HepG2 (cell line): ENCODE measurements at regions not wholly inside any gene's neighbourhood (a gene's known extent, or its start where the extent isn't known, plus 50 kb on each side); places are given as distances from the start of the nearest gene placed in this dataset.

ENCODE experiments used
- ATAC-seq: fragments of 200-7000 bp; cut with Tn5 transposase; 3 replicates; pipeline ENCODE4 v1.9.1; 2020; ENCODE audit warnings: mild to moderate bottlenecking, moderate library complexity
- BruUV-seq: library from RNA; stranded (reverse); fragments of 400-500 nt; replicated peaks from 2 replicates; lab custom pipeline; 2021; lab: Mats Ljungman, UMichigan
- CTCF ChIA-PET: fragments of 300-600 bp; formaldehyde crosslinking; extraction: SDS; loops from one replicate; lab custom pipeline; 2021; ENCODE audit warnings: low total read pairs, inconsistent platforms, low intra/inter-chr PET ratio; lab: Yijun Ruan, JAX
- POLR2A ChIA-PET: fragments of 350-600 bp; sonication (Branson Sonifier 250); formaldehyde crosslinking; loops from one replicate; lab custom pipeline; 2020; ENCODE audit warnings: antibody characterized with exemption, inconsistent platforms; lab: Yijun Ruan, JAX
- DNase-seq: peaks from one replicate; pipeline ENCODE4 v3.0.0-alpha.2; 2015; ENCODE audit warnings: low spot score
- FAIRE-seq: peaks from 3 replicates; lab custom pipeline; 2011; peaks lifted over from hg19 to GRCh38; lab: Jason Lieb, UNC
- H2AFZ ChIP-seq: one replicate; pipeline ENCODE4 v1.6.1; 2011; ENCODE audit warnings: low read length, inconsistent platforms
- H3K27ac ChIP-seq: fragments of 300-600 bp; 3 replicates; pipeline ENCODE4 v1.8.0; 2011; ENCODE audit warnings: mixed run types, mild to moderate bottlenecking, mixed read lengths, low read length, inconsistent platforms; ENCODE audit not compliant: insufficient read depth; ENCODE audit errors: extremely low read length
- H3K27me3 ChIP-seq, 2 experiments: fragments of 200-600 bp in 1 of 2; 2 replicates in 1 of 2; 3 replicates in 1 of 2; pipeline versions ENCODE4 v1.6.0 to v1.8.0; 2011; ENCODE audit warnings: low read length in 2 of 2, mild to moderate bottlenecking in 2 of 2, moderate library complexity in 2 of 2, inconsistent platforms in 1 of 2; ENCODE audit not compliant: insufficient read depth in 2 of 2, control insufficient read depth in 1 of 2
- H3K36me3 ChIP-seq, 2 experiments: fragments of 200-600 bp in 1 of 2; replicated peaks in 1 of 2; 2 replicates in 1 of 2; 3 replicates in 1 of 2; pipeline versions ENCODE4 v1.5.1 to v1.8.0; 2011; ENCODE audit warnings: low read length in 2 of 2, inconsistent platforms in 1 of 2; ENCODE audit not compliant: insufficient read depth in 2 of 2, control insufficient read depth in 1 of 2
- H3K4me1 ChIP-seq: 2 replicates; pipeline ENCODE4 v1.5.1; 2012; ENCODE audit warnings: low read length, inconsistent platforms; ENCODE audit not compliant: insufficient read depth
- H3K4me2 ChIP-seq: 2 replicates; pipeline ENCODE4 v1.6.0; 2011; ENCODE audit warnings: low read depth, low read length, inconsistent platforms
- H3K4me3 ChIP-seq, 3 experiments: fragments of 200-600 bp in 1 of 3; sonication (generic), shearing (Covaris generic) in 1 of 3; replicated peaks in 1 of 3; 2 replicates each; pipeline ENCODE4 v1.5.1; 2011 to 2016; ENCODE audit warnings: low read length in 3 of 3, inconsistent platforms in 2 of 3, low read depth in 2 of 3, mild to moderate bottlenecking in 2 of 3, control low read depth in 1 of 3, mixed read lengths in 1 of 3; ENCODE audit not compliant: insufficient read depth in 1 of 3
- H3K79me2 ChIP-seq: one replicate; pipeline ENCODE4 v1.6.1; 2011; ENCODE audit warnings: low read length, inconsistent platforms; ENCODE audit not compliant: insufficient read depth
- H3K9ac ChIP-seq: 2 replicates; pipeline ENCODE4 v1.6.0; 2011; ENCODE audit warnings: mild to moderate bottlenecking, low read depth, low read length, inconsistent platforms; ENCODE audit not compliant: insufficient read depth
- H3K9me3 ChIP-seq: 2 replicates; pipeline ENCODE4 v1.5.1; 2012; ENCODE audit warnings: mild to moderate bottlenecking, low read length
- H4K20me1 ChIP-seq: 2 replicates; pipeline ENCODE4 v1.6.0; 2011; ENCODE audit warnings: inconsistent platforms, mild to moderate bottlenecking, low read length, moderate library complexity; ENCODE audit not compliant: insufficient read depth
- AKNA ChIP-seq: sonication (generic); formaldehyde crosslinking; IDR thresholded peaks from 2 replicates; pipeline ENCODE4 v1.4.0; 2020; ENCODE audit warnings: missing genetic modification reagents, borderline replicate concordance
- ATF7-NPFF ChIP-seq: sonication (generic); formaldehyde crosslinking; IDR thresholded peaks from 2 replicates; pipeline ENCODE4 v1.8.1; 2023; ENCODE audit warnings: mild to moderate bottlenecking, low read depth, missing genetic modification reagents, moderate library complexity
- DMAP1 ChIP-seq: IDR thresholded peaks from 2 replicates; pipeline ENCODE4 v1.6.1; 2016
- HINFP ChIP-seq: sonication (generic); formaldehyde crosslinking; IDR thresholded peaks from 2 replicates; pipeline ENCODE4 v1.4.0; 2020; ENCODE audit warnings: low read depth, mild to moderate bottlenecking, missing genetic modification reagents
- HNF1B ChIP-seq: sonication (generic); formaldehyde crosslinking; IDR thresholded peaks from 2 replicates; pipeline ENCODE4 v1.5.1; 2020; ENCODE audit warnings: mild to moderate bottlenecking, moderate library complexity, missing genetic modification reagents
- IRX3 ChIP-seq: sonication (generic); formaldehyde crosslinking; IDR thresholded peaks from 2 replicates; pipeline ENCODE4 v1.8.1; 2023; ENCODE audit warnings: mild to moderate bottlenecking, low read depth, missing genetic modification reagents, borderline replicate concordance
- ZBTB21 ChIP-seq: sonication (generic); formaldehyde crosslinking; IDR thresholded peaks from 2 replicates; pipeline ENCODE4 v1.4.0; 2020; ENCODE audit warnings: missing genetic modification reagents
- ZFP36 ChIP-seq: fragments of 150-350 bp; IDR thresholded peaks from 2 replicates; pipeline ENCODE4 v1.6.1; 2018; ENCODE audit warnings: borderline replicate concordance, low read length, low read depth; ENCODE audit not compliant: partially characterized antibody
- ZNF138 ChIP-seq: sonication (generic); formaldehyde crosslinking; IDR thresholded peaks from 2 replicates; pipeline ENCODE4 v1.5.0; 2020; ENCODE audit warnings: mild to moderate bottlenecking, low read depth, missing genetic modification reagents
- ZNF263 ChIP-seq: sonication (generic); formaldehyde crosslinking; IDR thresholded peaks from 2 replicates; pipeline ENCODE4 v1.4.0; 2020; ENCODE audit warnings: missing genetic modification reagents
- ZNF264 ChIP-seq: sonication (generic); formaldehyde crosslinking; IDR thresholded peaks from 2 replicates; pipeline ENCODE4 v1.4.0; 2020; ENCODE audit warnings: missing genetic modification reagents
- ZNF652 ChIP-seq: IDR thresholded peaks from 2 replicates; pipeline ENCODE4 v1.6.1; 2016; ENCODE audit warnings: low read depth, borderline replicate concordance
- ZNF678 ChIP-seq: sonication (generic); formaldehyde crosslinking; IDR thresholded peaks from 2 replicates; pipeline ENCODE4 v1.4.0; 2020; ENCODE audit warnings: mild to moderate bottlenecking, missing genetic modification reagents
- ZNF724P ChIP-seq: sonication (generic); formaldehyde crosslinking; IDR thresholded peaks from 2 replicates; pipeline ENCODE4 v1.8.0; 2022; ENCODE audit warnings: missing genetic modification reagents, borderline replicate concordance
- ZNF746 ChIP-seq: sonication (generic); formaldehyde crosslinking; IDR thresholded peaks from 2 replicates; pipeline ENCODE4 v1.8.0; 2022; ENCODE audit warnings: mild to moderate bottlenecking, missing genetic modification reagents
- ZNF775 ChIP-seq: sonication (generic); formaldehyde crosslinking; IDR thresholded peaks from 2 replicates; pipeline ENCODE4 v1.4.0; 2020; ENCODE audit warnings: missing genetic modification reagents, mild to moderate bottlenecking, moderate library complexity, borderline replicate concordance
- WGBS: methylation state at CpG from one replicate; pipeline ENCODE4 v1.1.6; 2017; ENCODE audit warnings: low lambda C conversion rate; 5-methylcytosine and 5-hydroxymethylcytosine counted together
- in situ Hi-C: cut with HindIII; loops from 2 replicates; pipeline ENCODE4 v1.10.0; 2017; ENCODE audit warnings: low pct_unique_long_range_greater_than_20kb; ENCODE audit not compliant: extremely low pct_ligation_motif_present
- intact Hi-C: fragments of 100-400 bp; cut with micrococcal nuclease; formaldehyde crosslinking; loops from one replicate; pipeline ENCODE4 v1.10.0; 2022; ENCODE audit not compliant: unreplicated experiment
- TF ChIP-seq, protein P1 (sequence below): sonication (generic); formaldehyde crosslinking; IDR thresholded peaks from 2 replicates; pipeline ENCODE4 v1.4.0; 2020; ENCODE audit warnings: missing genetic modification reagents
- TF ChIP-seq, protein P2 (sequence below): sonication (generic); formaldehyde crosslinking; IDR thresholded peaks from 2 replicates; pipeline ENCODE4 v1.8.1; 2023; ENCODE audit warnings: mild to moderate bottlenecking, missing genetic modification reagents, borderline replicate concordance

- ChIA-PET CTCF (no interaction called here), POLR2A (no interaction called here)
- H2AFZ ChIP-seq, result no peak overlapping the region
- WGBS, result 63% methylated on average over 6 of the region's 6 CpGs
- no peaks in the 10 kb centered on the region for H4K20me1 ChIP-seq
- no peak for FAIRE-seq
- H3K27me3 ChIP-seq, result peaks cover 5 to 18% of the 10 kb centered on the region in 2 experiments; a peak in 4 of 5 replicates
- intact Hi-C loops, result no loop called here
- DNase-seq, result no peak
- no peak overlapping the region for H3K4me3 ChIP-seq
- H3K36me3 ChIP-seq, result no peaks in the 10 kb centered on the region
- H3K4me1 ChIP-seq, result no peaks in the 10 kb centered on the region
- H3K27ac ChIP-seq, result no peak overlapping the region
- in situ Hi-C loops, result loop anchor here (10.0 kb wide), 1 partner anchor 214 kb away; no protein-coding TSS in a partner anchor
- no TSS peak for BruUV-seq
- H3K9me3 ChIP-seq, result no peaks in the 10 kb centered on the region
- H3K4me2 ChIP-seq, result no peak overlapping the region
- H3K79me2 ChIP-seq, result no peaks in the 10 kb centered on the region
- ATAC-seq, result no peak
- no peak overlapping the region for H3K9ac ChIP-seq
- TF ChIP-seq HNF1B (CRISPR knock-in tag) (no peak), ZFP36 (no peak), ZNF652 (CRISPR knock-in tag) (no peak), ZNF746 (CRISPR knock-in tag) (no peak), ZNF775 (CRISPR knock-in tag) (no peak), DMAP1 (CRISPR knock-in tag) (no peak), HINFP (no peak), ZNF263 (CRISPR knock-in tag) (no peak), ZNF264 (CRISPR knock-in tag) (no peak), IRX3 (CRISPR knock-in tag) (no peak), AKNA (CRISPR knock-in tag) (no peak), ZNF724P (no peak), ZNF678 (no peak), ZBTB21 (CRISPR knock-in tag) (no peak), ZNF138 (no peak), ATF7-NPFF (CRISPR knock-in tag) (no peak)
- TF ChIP-seq, protein P1, sequence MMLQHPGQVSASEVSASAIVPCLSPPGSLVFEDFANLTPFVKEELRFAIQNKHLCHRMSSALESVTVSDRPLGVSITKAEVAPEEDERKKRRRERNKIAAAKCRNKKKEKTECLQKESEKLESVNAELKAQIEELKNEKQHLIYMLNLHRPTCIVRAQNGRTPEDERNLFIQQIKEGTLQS (CRISPR knock-in tag), result no peak
- TF ChIP-seq, protein P2, sequence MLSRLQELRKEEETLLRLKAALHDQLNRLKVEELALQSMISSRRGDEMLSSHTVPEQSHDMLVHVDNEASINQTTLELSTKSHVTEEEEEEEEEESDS (CRISPR knock-in tag), result no peak
Measured at GRCh38 chr12:131220331-131220685, 266.6 kb downstream of the ADGRD1 start.
